GM12875 (cell line): ENCODE measurements at regions not wholly inside any gene's neighbourhood (a gene's known extent, or its start where the extent isn't known, plus 50 kb on each side); places are given as distances from the start of the nearest gene placed in this dataset.

Experiments used
- H3K4me3 ChIP-seq: one replicate; pipeline ENCODE4 v1.5.1; 2011; ENCODE audit warnings: low read depth, low read length, control low read depth
- TF ChIP-seq, protein P1 (sequence below): IDR thresholded peaks from 2 replicates; pipeline ENCODE4 v1.5.1; 2011; ENCODE audit warnings: low read depth, mild to moderate bottlenecking, control low read depth, inconsistent platforms, low read length, moderate library complexity, borderline replicate concordance; ENCODE audit not compliant: insufficient read depth

DNA sequence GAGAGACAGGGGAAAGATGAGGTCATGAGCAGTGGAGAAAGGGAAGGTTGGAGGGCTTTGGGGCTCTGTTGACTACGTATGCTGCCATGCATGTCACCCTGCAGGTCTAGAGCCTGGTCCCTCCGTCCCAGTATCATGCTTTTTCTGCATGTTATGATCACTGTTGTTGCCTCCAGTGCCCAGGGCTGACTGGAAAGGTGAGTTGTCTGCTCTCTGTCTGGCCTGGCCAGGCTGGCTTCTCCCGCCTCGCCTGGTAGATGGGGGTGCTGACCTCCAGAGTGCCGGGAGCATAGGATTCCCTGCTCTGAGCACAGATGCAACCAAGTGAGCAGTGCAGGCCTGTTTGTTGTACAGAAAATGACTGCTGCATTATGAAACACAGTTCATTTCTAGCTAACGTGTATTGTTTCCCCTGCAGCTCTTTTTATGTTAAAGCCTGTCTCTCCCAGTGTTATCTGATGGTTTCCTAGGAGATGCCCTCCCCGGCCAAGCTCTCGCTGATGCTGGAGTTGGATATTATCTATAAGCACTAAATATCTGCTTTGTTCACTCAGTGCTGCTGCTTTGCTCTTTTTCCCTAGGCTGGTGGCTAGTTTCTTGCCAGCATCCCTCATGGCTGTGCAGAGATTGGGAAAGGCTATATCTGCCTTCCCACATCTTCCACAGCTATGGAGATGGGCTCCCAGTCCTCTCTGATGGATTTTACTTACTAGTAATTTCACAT, 158.2 kb downstream of the TDRD15 start:
- TF ChIP-seq, protein P1, sequence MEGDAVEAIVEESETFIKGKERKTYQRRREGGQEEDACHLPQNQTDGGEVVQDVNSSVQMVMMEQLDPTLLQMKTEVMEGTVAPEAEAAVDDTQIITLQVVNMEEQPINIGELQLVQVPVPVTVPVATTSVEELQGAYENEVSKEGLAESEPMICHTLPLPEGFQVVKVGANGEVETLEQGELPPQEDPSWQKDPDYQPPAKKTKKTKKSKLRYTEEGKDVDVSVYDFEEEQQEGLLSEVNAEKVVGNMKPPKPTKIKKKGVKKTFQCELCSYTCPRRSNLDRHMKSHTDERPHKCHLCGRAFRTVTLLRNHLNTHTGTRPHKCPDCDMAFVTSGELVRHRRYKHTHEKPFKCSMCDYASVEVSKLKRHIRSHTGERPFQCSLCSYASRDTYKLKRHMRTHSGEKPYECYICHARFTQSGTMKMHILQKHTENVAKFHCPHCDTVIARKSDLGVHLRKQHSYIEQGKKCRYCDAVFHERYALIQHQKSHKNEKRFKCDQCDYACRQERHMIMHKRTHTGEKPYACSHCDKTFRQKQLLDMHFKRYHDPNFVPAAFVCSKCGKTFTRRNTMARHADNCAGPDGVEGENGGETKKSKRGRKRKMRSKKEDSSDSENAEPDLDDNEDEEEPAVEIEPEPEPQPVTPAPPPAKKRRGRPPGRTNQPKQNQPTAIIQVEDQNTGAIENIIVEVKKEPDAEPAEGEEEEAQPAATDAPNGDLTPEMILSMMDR: no peak
- no peak overlapping the region for H3K4me3 ChIP-seq

DNA sequence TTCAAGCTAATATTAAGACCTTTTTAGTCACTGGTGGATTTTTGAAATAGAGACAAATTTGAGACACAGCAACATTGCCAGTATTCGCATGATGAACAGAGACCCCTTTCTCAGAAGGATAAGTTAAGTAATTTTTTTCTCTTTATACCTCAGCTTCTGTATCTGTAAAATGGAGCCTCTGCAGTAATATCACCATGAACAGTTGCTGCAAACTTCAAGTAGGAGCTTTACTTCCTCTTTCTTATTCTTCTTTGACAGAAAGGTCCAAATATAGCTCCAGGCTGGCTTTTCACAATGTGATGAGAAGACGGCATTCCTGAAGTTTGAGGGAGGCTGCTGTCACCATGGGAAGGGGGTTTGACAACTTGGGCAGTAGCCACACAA, 158.7 kb downstream of the TDRD15 start:
- TF ChIP-seq, protein P1: no peak
- H3K4me3 ChIP-seq: no peak overlapping the region

DNA sequence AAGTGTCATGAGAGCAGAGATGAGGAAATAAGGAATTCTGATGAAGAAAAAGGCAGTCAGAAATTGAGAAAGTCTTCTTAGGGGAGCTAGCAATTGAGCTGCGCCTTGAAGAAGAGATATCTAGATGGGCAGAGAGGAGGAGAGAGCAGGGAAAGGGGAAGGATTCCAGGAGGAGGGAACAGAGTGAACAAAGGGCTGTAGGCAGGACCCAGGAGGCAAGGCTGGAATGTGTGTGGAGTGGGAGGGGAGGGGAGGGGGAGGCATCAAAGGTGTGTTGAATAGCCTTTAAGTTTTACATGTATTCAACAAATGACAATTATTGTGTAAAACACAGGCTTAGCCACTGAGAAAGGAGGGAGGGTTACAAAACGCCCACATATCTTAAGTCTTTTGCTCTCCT, 164.5 kb downstream of the TDRD15 start:
- TF ChIP-seq, protein P1: no peak

DNA sequence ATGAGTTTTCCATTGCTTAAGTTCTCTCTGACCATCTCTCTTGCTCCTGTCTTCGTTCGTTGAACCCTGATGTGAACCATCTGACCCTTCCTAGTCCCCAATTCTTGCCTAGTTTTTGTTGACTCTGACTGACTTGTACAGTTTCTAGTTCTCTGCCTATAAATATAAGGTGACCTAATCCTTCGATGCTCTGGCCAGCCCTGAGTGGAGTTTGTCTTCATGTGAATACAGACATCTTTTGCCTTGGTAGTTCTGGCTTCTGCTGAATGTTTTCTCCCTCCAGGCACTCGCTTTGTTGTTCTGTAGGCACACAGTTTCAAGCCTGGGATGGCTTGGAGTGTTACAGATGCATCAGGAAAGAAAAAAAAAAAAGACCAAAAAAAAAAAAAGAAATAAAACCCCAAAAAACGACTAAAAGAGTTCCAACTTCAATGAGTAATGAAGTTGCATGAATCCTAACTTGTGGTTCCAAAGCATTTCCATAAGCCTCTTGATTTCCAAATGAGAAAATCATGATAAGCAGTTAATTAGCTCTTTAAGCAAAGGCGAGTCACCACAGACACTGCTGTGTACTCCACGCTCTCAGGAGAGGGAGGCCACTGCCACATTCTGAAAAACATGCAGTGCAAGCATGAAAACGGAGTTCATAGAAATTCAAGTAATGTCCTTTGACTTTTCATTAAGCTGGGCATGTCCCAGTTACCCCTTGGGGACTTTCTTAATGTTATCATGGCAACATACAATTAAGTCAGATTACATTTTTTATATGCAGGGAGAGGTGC, 165.2 kb downstream of the TDRD15 start:
- H3K4me3 ChIP-seq: no peak overlapping the region
- TF ChIP-seq, protein P1: no peak

More for the DNA sequence above, 164.5 kb downstream of the TDRD15 start:
- no peak overlapping the region for H3K4me3 ChIP-seq

DNA sequence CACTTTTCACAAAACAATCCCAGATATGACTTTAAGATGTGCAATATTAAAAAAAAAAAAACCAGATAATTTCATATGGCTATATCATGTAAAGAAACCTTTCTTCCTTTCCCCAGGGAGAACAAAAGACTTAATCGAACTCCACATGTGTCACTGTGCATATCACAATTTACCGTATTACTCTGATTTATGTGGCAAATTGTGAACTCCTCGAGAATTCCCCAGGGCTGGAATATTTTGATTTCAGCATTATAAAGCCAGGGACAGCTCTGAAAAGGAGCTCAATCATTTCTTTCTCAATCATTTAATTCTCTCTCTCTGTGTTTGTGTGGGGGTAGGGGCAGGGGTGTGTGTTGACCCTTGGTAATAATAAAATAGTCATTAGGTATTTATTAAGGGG, 165.8 kb downstream of the TDRD15 start:
- TF ChIP-seq, protein P1: no peak
- no peak overlapping the region for H3K4me3 ChIP-seq

DNA sequence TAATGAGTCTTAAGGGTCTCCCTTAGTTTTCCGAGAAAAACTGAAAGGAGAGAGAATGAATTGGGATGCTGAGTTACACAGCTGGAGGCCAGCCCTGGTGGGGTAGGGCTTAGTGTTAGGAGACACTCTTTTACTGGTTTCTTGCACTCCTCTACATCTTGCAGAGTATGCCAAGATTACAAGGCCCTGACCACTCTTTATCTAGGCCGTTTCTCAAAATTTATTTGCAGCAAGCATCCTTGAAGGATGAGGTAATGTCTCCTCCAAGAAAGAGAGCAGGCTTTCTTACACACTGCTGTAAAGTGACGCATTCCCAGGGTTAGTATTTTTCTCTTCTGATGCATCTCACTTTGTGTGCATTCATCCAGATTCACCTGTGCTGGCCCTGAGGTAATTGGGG, 166.2 kb downstream of the TDRD15 start:
- TF ChIP-seq, protein P1: no peak
- no peak overlapping the region for H3K4me3 ChIP-seq

DNA sequence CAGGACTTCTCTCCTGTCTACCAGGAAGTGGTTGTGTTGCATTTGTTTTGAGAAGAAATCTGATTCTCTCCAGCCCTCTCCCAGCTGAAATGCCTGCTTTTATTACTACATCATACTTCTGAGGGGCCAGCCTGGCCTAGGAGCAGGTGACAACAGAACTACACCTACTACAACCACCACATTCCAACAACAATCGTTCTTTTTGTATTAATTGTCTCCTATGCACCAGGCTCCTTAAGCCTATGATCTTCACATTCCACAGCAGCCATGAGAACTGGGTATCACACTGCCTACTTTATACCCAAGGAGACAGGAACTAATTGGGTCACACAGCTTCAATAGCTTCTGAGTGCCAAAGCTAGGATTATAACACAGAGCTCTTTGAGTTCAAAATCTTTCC, 167.7 kb downstream of the TDRD15 start:
- TF ChIP-seq, protein P1: no peak
- H3K4me3 ChIP-seq: no peak overlapping the region
